Stimulated activated CD4-positive, alpha-beta T cell treated with anti-CD3 and anti-CD28 coated beads, Interleukin-1b, Interleukin-23, amount 100 ng/mL, for 1 hour (primary cell): ENCODE measurements at regions not wholly inside any gene's neighbourhood (a gene's known extent, or its start where the extent isn't known, plus 50 kb on each side); places are given as distances from the start of the nearest gene placed in this dataset.

Source experiments
- DNase-seq, 2 donors: peaks; one replicate each; pipeline ENCODE4 v3.0.0-alpha.2; 2020; ENCODE audit warnings: low read depth in 2 of 2

- DNase-seq, result no peak
Observed at GRCh38 chr10:83165265-83165664, 974.0 kb upstream of the GHITM start.

- DNase-seq, result no peak
Observed at GRCh38 chr10:83166344-83166743, 973.0 kb upstream of the GHITM start.

- no peak for DNase-seq
Observed at GRCh38 chr10:83167081-83167480, 972.2 kb upstream of the GHITM start.

GRCh38 chr10:83176901-83177300 lies 962.4 kb upstream of the GHITM start:
- DNase-seq, result no peak

GRCh38 chr10:83178526-83178925 lies 960.8 kb upstream of the GHITM start:
- no peak for DNase-seq

- DNase-seq, result no peak
Observed at GRCh38 chr10:83179371-83179770, 959.9 kb upstream of the GHITM start.

GRCh38 chr10:83182076-83182475 lies 957.2 kb upstream of the GHITM start:
- DNase-seq, result no peak

GRCh38 chr10:83184641-83185040 lies 954.7 kb upstream of the GHITM start:
- no peak for DNase-seq

GRCh38 chr10:83190614-83191013 lies 948.7 kb upstream of the GHITM start:
- no peak for DNase-seq

- DNase-seq, result no peak
Observed at GRCh38 chr10:83193026-83193425, 946.3 kb upstream of the GHITM start.

GRCh38 chr10:83195021-83195420 lies 944.3 kb upstream of the GHITM start:
- no peak for DNase-seq

- DNase-seq, result no peak
Observed at GRCh38 chr10:83199374-83199773, 939.9 kb upstream of the GHITM start.

- DNase-seq, result no peak
Observed at GRCh38 chr10:83205861-83206260, 933.4 kb upstream of the GHITM start.

- no peak for DNase-seq
Observed at GRCh38 chr10:83212632-83213334, 926.5 kb upstream of the GHITM start.

GRCh38 chr10:83214136-83214535 lies 925.2 kb upstream of the GHITM start:
- no peak for DNase-seq

- no peak for DNase-seq
Observed at GRCh38 chr10:83218205-83218604, 921.1 kb upstream of the GHITM start.

- no peak for DNase-seq
Observed at GRCh38 chr10:83222300-83222699, 917.0 kb upstream of the GHITM start.

GRCh38 chr10:83222832-83223742 lies 916.2 kb upstream of the GHITM start:
- DNase-seq, result no peak

- no peak for DNase-seq
Observed at GRCh38 chr10:83225781-83226180, 913.5 kb upstream of the GHITM start.

GRCh38 chr10:83229991-83230390 lies 909.3 kb upstream of the GHITM start:
- DNase-seq, result no peak

- no peak for DNase-seq
Observed at GRCh38 chr10:83233691-83234090, 905.6 kb upstream of the GHITM start.

- no peak for DNase-seq
Observed at GRCh38 chr10:83248106-83248631, 891.1 kb upstream of the GHITM start.

GRCh38 chr10:83250396-83250795 lies 888.9 kb upstream of the GHITM start:
- DNase-seq, result no peak
